ENCODE measurements at regions not wholly inside any gene's neighbourhood (a gene's known extent, or its start where the extent isn't known, plus 50 kb on each side); places are given as distances from the start of the nearest gene placed in this dataset.
"Not testable (repeated sequence)": the region's sequence is repeated elsewhere in the genome, so short reads cannot be mapped to it uniquely, and the experiment has no call there.

GRCh38 chr4:130955520-130955919 is 1859.6 kb downstream of the C4orf33 start:
- no peak for DNase-seq

- DNase-seq: no peak
These were observed 1889.4 kb downstream of the C4orf33 start for GRCh38 chr4:130985371-130985770.

GRCh38 chr4:130995988-130996387 is 1900.0 kb downstream of the C4orf33 start:
- no peak for DNase-seq

- no peak for DNase-seq
These were observed 1905.4 kb downstream of the C4orf33 start for GRCh38 chr4:131001371-131001770.

- DNase-seq: no peak
These were observed 1906.2 kb downstream of the C4orf33 start for GRCh38 chr4:131002132-131002531.

GRCh38 chr4:131006388-131006787 is 1910.4 kb downstream of the C4orf33 start:
- no peak for DNase-seq

DNA sequence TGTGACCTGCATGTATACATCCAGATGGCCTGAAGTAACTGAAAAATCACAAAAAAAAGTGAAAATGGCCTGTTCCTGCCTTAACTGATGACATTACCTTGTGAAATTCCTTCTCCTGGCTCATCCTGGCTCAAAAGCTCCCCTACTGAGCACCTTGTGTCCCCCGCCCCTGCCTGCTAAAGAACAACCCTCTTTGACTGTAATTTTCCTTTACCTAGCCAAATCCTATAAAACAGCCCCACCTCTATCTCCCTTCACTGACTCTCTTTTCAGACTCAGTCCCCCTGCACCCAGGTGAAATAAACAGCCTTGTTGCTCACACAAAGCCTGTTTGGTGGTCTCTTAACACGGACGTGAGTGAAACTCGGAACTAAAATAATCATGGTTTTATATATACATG is 1916.0 kb downstream of the C4orf33 start:
- not testable (repeated sequence) for DNase-seq

GRCh38 chr4:131013226-131013625 is 1917.3 kb downstream of the C4orf33 start:
- no peak for DNase-seq

DNA sequence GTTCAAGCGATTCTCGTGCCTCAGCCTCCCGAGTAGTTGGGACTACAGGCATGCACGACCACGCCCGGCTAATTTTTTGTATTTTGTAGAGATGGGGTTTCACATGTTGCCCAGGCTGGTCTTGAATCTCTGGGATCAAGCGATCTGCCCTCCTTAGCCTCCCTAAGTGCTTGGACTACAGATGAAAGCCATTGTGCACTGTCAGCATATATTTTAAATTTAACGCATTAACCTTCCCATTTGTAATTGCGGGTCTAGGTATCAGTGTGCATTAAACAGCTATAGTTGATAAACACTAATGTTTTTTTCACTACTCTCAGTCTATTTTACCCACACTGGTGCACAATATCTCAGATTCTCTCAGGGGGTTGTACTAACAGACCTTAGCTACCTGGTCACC is 1930.8 kb downstream of the C4orf33 start:
- no peak for DNase-seq

- DNase-seq: no peak
These were observed 1948.4 kb downstream of the C4orf33 start for GRCh38 chr4:131044368-131044767.

- no peak for DNase-seq
These were observed 1950.9 kb downstream of the C4orf33 start for GRCh38 chr4:131046821-131047220.

DNA sequence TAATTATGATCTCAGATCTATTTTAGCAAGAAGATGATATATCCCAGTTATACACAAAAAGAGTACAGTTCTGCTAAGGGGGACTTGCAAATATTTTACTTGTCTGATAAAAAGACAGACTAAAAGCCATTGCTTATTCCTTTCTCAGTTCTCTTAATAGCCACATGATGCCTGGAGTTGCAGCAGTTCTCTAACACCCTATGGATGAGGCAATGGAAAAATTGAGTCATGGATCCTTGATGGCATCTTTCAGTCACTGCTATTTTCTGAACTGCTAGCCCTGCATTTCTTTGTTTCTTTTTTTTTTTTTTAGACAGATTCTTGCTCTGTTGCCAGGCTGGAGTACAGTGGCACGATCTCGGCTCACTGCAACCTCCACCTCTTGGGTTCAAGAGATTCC is 1956.7 kb downstream of the C4orf33 start:
- no peak for DNase-seq

GRCh38 chr4:131054489-131055019 is 1958.6 kb downstream of the C4orf33 start:
- DNase-seq: no peak

DNA sequence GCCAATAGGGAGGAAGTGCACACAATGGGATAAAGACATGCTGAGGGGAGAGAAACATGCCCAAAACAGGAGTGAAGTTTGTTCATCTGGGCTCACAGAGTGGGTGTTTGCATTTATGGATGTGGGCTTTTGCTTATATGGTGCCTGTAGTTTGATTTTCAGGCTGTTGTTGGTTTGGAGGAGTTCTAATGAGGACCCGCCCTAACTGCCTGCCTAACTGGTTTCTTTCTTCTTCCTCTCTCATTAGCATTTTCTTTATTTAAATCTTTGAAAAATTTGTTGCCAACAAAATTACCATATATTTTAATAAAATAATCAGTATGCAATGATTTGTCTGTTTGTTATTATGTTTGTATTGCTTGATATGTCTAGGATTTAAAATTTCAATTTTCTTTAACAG is 1965.8 kb downstream of the C4orf33 start:
- DNase-seq: no peak

DNA sequence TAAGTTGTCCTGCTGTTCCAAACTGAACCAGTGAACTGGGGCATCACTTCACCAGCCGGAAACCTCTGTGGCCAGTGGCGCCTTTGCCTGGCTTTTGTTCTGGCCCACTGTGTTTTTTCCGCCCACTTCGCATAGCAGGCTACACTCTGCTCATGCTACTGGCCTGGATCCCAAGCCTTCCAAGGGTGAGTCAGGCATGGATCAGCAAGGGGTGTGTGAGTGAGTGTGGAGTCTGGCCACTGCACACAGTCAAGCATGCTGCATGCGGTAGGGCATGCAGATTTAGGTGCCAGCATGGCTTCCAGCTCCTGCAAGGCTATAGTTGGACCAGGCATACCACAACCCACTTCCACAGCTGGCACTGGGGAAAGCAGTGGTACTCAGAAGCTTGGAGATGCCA is 1967.9 kb downstream of the C4orf33 start:
- DNase-seq: no peak

DNA sequence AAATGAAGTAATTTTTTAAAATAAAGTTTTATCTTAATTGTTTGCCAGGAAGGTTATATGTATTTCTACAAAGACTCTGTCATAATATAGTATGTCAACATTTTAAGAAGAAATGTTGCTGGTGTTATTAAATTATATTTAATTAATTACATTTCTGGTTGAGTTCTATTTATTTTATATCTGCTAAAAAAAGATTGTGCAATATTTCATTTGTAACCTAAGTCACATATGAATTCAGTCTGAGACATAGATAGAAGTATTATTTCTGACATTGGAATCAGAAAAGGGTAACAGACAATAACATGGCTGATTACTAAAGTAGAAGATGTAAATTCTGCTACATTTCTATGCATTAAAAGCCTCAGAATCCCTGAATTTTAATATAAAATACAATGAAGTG is 1985.1 kb downstream of the C4orf33 start:
- no peak for DNase-seq

DNA sequence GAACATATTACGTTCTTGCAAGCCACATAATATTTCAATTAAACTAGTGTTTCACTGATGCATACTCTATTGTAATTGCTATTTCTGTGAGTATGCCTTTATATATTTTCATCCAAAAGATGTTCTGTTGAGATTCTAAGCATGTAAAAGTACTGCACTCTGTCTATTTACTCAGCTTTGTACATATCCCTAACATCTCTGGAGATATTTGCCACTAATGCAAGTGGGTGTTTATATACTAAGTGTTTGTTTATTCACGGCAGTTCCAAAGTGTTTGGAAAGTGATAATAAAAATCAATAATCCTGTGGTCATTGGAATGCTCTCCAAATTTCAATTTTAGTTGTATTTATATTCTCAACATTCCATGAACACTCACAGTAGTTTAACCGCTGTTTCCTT is 1989.0 kb downstream of the C4orf33 start:
- no peak for DNase-seq

- DNase-seq: no peak
These were observed 1995.9 kb downstream of the C4orf33 start for GRCh38 chr4:131091896-131092295.

GRCh38 chr4:131093303-131093702 is 1997.4 kb downstream of the C4orf33 start:
- DNase-seq: no peak

DNA sequence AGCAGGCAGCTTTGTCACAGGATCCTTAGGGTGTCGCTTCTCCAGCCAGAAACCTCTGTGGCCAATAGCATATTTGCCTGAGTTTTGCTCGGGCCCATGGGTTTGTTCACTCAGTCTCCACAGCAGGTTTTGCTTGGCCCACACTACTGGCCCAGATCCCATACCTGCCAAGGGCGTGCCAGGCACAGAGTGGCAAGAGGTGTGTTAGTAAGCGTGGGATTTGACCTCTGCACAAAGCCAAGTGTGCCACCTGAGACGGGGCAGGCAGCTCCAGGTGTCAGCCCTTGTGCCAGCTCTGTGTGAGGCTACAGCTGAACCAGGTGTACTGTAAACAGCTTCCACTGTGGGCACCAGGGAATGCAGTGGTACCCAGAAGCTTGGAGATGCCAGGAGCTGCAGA is 2003.0 kb downstream of the C4orf33 start:
- no peak for DNase-seq

GRCh38 chr4:131113273-131113672 is 2017.3 kb downstream of the C4orf33 start:
- no peak for DNase-seq

DNA sequence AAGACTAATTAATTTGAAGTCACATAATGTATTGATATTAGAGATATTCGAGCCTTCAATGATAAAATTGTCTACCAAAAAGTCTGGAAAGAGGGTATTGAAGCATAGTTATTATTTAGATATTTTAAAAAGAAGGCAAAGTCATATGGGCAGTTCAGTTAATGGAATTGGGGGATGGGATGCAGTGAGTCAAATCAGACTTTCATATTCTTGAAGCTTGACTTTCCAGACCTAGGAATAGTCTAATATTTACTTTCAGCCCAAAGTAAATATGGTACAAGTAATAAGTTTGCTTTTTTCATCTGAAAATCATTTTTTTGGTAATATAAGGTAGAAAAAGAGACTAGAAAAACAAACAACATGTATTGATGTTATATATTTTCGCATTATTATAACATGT is 2017.8 kb downstream of the C4orf33 start:
- DNase-seq: no peak

- no peak for DNase-seq
These were observed 2023.7 kb downstream of the C4orf33 start for GRCh38 chr4:131119661-131120060.

- no peak for DNase-seq
These were observed 2011.9 kb upstream of the PCDH10 start for GRCh38 chr4:131137196-131137595.

DNA sequence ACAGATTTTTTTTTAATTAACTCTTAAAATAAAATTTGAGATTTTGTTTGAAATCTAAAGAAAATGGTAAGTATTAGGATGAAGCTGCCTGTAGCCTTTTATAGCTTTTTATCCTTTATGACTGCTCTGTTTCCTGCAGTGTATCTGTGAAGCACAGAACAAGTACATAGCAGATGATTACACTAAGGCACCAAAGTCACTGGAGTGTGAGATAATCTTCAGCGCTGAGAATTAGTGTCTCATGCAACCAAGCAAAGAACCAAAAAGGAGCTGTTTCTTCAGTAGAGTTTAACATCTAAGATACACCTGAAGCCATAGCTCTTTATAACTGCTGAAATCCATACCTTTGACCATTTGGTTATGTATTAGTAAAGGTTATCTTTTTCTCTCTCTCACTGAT is 1989.8 kb upstream of the PCDH10 start:
- no peak for DNase-seq

GRCh38 chr4:131192318-131192717 is 1956.8 kb upstream of the PCDH10 start:
- no peak for DNase-seq
